ENCODE measurements at regions not wholly inside any gene's neighbourhood (a gene's known extent, or its start where the extent isn't known, plus 50 kb on each side); places are given as distances from the start of the nearest gene placed in this dataset.

DNA sequence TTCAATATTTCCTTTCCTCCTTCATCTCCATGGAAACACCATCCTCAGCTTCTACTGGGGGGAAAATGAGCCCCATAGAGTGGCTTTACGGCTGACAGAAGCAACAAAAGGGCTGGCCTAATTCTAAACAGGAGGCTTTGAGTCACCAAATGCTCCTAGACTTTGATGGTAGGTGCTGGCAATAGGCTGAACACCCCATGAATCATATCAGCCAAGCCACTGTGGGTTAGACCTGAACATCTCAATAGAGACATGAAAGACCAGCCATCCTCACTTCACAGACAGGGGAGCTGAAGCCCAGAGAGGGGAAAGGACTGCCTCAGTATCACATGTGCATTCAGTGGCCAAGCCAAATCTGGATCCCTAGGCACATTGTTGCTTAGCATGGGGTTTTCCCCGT is 107.6 kb downstream of the AMER1 start:
- no peaks in the 10 kb centered on the region for H3K4me1 ChIP-seq
- no peaks in the 10 kb centered on the region for H3K36me3 ChIP-seq
- no peak for DNase-seq
- no peak overlapping the region for H3K27ac ChIP-seq
- no peaks in the 10 kb centered on the region for H3K9me3 ChIP-seq
- no peaks in the 10 kb centered on the region for H3K27me3 ChIP-seq
- intact Hi-C loops (cut with DNase I; ENCODE audit: low total_unique reads), result no loop called here
- TF ChIP-seq, protein P1, sequence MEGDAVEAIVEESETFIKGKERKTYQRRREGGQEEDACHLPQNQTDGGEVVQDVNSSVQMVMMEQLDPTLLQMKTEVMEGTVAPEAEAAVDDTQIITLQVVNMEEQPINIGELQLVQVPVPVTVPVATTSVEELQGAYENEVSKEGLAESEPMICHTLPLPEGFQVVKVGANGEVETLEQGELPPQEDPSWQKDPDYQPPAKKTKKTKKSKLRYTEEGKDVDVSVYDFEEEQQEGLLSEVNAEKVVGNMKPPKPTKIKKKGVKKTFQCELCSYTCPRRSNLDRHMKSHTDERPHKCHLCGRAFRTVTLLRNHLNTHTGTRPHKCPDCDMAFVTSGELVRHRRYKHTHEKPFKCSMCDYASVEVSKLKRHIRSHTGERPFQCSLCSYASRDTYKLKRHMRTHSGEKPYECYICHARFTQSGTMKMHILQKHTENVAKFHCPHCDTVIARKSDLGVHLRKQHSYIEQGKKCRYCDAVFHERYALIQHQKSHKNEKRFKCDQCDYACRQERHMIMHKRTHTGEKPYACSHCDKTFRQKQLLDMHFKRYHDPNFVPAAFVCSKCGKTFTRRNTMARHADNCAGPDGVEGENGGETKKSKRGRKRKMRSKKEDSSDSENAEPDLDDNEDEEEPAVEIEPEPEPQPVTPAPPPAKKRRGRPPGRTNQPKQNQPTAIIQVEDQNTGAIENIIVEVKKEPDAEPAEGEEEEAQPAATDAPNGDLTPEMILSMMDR (IDR thresholded peaks at IDR 0.05), result no peak
- TF ChIP-seq POLR2A (IDR thresholded peaks at IDR 0.05), result no peak
- H3K4me3 ChIP-seq, result no peak overlapping the region

DNA sequence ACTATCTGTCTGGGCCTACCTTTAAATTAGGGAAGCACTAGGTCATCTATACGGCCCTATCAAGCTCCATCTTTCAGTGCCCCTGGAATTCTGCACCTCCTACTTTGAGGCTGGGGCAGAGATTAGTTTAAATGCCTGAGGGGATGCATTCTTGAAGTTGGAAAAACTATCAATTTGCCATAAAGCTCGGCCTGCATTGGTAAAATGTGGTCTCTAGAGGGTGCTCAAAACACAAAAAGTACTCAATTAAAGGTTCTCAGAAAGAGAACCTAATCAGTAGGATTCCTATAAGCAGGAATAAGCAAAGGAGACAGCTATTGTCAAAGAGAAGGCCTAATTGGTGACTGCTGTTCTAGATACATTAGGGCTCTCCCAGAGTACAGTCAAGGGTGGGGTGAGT is 111.7 kb downstream of the AMER1 start:
- H3K9me3 ChIP-seq, result no peaks in the 10 kb centered on the region
- no peaks in the 10 kb centered on the region for H3K4me1 ChIP-seq
- no peaks in the 10 kb centered on the region for H3K36me3 ChIP-seq
- TF ChIP-seq, protein P1 (IDR thresholded peaks at IDR 0.05), result peak in 2 of 4 experiments; percentile 9 to 24
- TF ChIP-seq POLR2A (IDR thresholded peaks at IDR 0.05), result no peak
- no peak overlapping the region for H3K4me3 ChIP-seq
- no peak for DNase-seq
- intact Hi-C loops (cut with DNase I; ENCODE audit: low total_unique reads), result no loop called here
- H3K27ac ChIP-seq, result peak overlapping the region; percentile 19 to 29
- no peaks in the 10 kb centered on the region for H3K27me3 ChIP-seq
